ENCODE measurements at regions not wholly inside any gene's neighbourhood (a gene's known extent, or its start where the extent isn't known, plus 50 kb on each side); places are given as distances from the start of the nearest gene placed in this dataset.

GRCh38 chr10:29870522-29871044 lies 188.8 kb downstream of the JCAD start:
- no peak for TF ChIP-seq CTCF (IDR thresholded peaks at IDR 0.05)
- no peak for TF ChIP-seq POLR2A (IDR thresholded peaks at IDR 0.05)

Data from adrenal gland (tissue), 5 donors.